ENCODE measurements at regions not wholly inside any gene's neighbourhood (a gene's known extent, or its start where the extent isn't known, plus 50 kb on each side); places are given as distances from the start of the nearest gene placed in this dataset.

DNA sequence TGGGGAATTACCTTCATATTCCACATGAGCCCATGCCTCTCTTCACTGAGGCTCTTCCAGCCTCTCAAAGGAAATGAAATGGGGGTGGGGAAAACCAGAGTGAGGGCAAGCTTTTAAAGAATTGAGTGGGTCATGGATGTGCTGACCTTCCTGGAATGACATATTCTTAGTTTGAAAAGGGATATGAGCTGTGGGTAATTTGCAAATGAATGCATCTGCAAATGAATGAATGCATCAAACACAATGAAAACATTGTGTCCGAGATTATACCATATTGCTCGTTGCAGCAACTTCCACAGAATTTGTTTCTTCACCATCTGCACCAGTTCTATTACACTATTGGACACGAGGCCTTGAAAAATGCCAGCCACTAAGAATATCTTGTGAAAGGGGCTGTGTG lies 198.6 kb upstream of the CDH6 start:
- in situ Hi-C loops (cut with MboI; ENCODE audit: low sequenced_read_pairs, unreplicated experiment) = no loop called here
- TF ChIP-seq, protein P1, sequence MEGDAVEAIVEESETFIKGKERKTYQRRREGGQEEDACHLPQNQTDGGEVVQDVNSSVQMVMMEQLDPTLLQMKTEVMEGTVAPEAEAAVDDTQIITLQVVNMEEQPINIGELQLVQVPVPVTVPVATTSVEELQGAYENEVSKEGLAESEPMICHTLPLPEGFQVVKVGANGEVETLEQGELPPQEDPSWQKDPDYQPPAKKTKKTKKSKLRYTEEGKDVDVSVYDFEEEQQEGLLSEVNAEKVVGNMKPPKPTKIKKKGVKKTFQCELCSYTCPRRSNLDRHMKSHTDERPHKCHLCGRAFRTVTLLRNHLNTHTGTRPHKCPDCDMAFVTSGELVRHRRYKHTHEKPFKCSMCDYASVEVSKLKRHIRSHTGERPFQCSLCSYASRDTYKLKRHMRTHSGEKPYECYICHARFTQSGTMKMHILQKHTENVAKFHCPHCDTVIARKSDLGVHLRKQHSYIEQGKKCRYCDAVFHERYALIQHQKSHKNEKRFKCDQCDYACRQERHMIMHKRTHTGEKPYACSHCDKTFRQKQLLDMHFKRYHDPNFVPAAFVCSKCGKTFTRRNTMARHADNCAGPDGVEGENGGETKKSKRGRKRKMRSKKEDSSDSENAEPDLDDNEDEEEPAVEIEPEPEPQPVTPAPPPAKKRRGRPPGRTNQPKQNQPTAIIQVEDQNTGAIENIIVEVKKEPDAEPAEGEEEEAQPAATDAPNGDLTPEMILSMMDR (IDR thresholded peaks at IDR 0.05; ENCODE audit: borderline replicate concordance, control extremely low read depth, extremely low read depth, insufficient read depth, missing control alignments) = no peak
- DNase-seq (ENCODE audit: low spot score) = no peak

DNA sequence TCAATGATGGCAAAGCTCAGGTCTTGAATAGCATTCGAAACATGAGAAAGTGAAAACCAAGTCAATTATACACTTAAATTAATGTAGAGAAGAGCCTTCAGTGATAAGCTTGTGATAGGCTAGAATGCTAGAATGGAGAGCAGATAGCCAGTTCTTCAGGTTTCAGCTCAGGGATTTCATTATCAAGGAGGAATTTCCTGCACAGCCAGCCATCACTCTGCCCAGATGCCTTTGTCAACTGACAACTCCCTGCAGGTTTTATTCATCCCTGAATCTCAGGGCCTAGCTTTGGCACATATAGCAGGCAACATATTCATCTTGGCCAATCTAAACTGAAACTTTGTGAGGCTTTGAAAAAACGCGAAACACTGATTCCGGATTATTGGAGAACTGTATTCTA lies 199.3 kb upstream of the CDH6 start:
- in situ Hi-C loops (cut with MboI; ENCODE audit: low sequenced_read_pairs, unreplicated experiment) = no loop called here
- TF ChIP-seq, protein P1 (IDR thresholded peaks at IDR 0.05; ENCODE audit: borderline replicate concordance, control extremely low read depth, extremely low read depth, insufficient read depth, missing control alignments) = no peak
- DNase-seq (ENCODE audit: low spot score) = no peak

DNA sequence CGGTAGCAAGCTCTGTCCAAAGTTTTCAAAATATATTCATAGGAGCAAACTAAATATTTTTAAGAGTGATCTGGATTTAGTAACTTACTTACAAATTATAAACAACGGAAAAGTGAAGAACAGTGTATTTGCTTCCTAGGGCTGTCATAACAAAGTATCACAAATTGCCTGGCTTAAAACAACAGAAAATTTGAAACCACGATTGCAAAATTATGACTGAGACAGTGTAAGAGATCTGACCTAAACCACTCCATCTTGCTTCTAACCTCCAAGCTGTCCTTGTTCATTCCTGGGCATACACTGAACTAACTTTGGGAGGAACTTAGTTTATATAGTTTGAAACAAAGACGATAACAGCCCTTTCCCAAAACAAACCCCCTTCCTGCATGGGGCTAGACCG lies 202.0 kb upstream of the CDH6 start:
- in situ Hi-C loops (cut with MboI; ENCODE audit: low sequenced_read_pairs, unreplicated experiment) = no loop called here
- no peak for DNase-seq (ENCODE audit: low spot score)
- TF ChIP-seq, protein P1 (IDR thresholded peaks at IDR 0.05; ENCODE audit: borderline replicate concordance, control extremely low read depth, extremely low read depth, insufficient read depth, missing control alignments) = no peak

DNA sequence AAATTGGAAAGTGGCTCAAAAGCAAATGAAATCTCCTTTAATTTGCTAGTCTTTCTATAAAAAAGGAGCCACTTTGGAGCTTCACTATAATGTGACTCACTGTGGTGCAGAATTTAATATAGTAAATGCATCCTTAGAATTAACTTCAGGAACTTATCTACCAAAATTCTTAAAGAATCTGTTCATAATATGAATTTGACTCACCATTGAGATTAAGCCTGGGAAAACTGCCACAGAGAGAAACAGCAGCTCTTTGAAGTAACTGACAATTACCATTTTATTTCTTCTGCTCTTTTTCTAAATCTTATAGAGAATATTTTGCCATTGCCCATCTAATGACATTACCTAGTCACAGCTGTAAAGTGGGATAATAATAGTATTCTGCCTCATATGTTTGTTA lies 211.9 kb upstream of the CDH6 start:
- DNase-seq (ENCODE audit: low spot score) = no peak
- TF ChIP-seq, protein P1 (IDR thresholded peaks at IDR 0.05; ENCODE audit: borderline replicate concordance, control extremely low read depth, extremely low read depth, insufficient read depth, missing control alignments) = no peak
- in situ Hi-C loops (cut with MboI; ENCODE audit: low sequenced_read_pairs, unreplicated experiment) = no loop called here

DNA sequence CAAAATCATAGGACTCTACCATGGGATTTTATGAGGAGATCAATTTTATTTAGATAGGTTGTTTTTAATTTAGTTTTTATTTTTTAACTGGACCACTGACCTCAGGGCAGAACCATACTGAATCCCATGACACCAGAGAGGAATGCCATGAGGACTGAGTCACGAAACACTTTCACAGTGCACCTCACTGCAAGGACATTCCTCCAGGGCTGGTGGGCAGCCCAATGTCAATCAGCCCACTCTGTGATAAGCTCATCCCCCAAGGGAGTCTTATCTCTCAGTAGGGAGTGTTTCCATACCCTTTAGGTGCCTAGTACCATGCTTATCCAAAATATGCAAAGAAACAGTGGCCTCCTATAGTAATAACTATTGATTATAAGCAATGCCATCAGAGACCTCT lies 224.5 kb upstream of the CDH6 start:
- DNase-seq (ENCODE audit: low spot score) = no peak
- TF ChIP-seq, protein P1 (IDR thresholded peaks at IDR 0.05; ENCODE audit: borderline replicate concordance, control extremely low read depth, extremely low read depth, insufficient read depth, missing control alignments) = no peak
- in situ Hi-C loops (cut with MboI; ENCODE audit: low sequenced_read_pairs, unreplicated experiment) = no loop called here

DNA sequence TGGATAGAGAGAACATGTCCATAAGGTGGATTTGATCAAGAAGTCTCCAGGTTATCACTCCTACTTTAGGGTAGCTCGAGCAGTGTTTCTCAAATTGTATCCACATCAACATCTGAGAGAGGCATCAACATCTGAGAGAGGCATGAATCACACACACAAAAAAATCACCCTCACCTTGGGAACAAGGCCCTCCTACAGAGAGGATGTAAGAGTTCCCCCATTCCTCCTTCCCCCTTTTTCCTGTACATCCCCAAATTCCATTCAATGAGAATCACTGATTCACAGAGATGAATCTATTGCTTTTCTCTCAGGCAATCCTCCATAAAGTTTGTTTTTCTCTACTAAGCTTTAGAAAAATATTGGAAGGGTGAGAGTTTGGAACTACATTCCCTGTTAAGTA lies 233.4 kb upstream of the CDH6 start:
- TF ChIP-seq, protein P1 (IDR thresholded peaks at IDR 0.05; ENCODE audit: borderline replicate concordance, control extremely low read depth, extremely low read depth, insufficient read depth, missing control alignments) = no peak
- in situ Hi-C loops (cut with MboI; ENCODE audit: low sequenced_read_pairs, unreplicated experiment) = no loop called here
- DNase-seq (ENCODE audit: low spot score) = no peak

DNA sequence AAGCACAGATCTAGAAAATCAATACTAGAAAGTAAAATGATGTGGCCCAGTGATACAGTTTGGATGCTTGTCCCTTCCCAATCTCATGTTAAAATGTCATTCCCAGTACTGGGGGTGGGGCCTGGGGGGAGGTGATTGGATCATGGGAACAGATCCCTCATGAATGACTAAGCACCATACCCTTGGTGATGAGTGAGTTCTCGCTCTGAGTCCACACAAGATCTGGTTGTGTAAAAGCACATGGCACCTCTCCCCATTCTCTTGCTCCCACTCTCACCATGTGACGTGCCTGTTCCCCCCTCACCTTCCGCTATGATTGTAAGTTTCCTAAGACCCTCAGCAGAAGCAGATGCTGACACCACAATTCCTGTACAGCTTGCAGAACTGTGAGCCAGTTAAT lies 234.2 kb upstream of the CDH6 start:
- no peak for DNase-seq (ENCODE audit: low spot score)
- TF ChIP-seq, protein P1 (IDR thresholded peaks at IDR 0.05; ENCODE audit: borderline replicate concordance, control extremely low read depth, extremely low read depth, insufficient read depth, missing control alignments) = no peak
- in situ Hi-C loops (cut with MboI; ENCODE audit: low sequenced_read_pairs, unreplicated experiment) = no loop called here

All from GM13976 (cell line).